ENCODE measurements at regions not wholly inside any gene's neighbourhood (a gene's known extent, or its start where the extent isn't known, plus 50 kb on each side); places are given as distances from the start of the nearest gene placed in this dataset.
A peak's percentile ranks its signal among the peaks of the same experiment; 100 is the strongest.

DNA sequence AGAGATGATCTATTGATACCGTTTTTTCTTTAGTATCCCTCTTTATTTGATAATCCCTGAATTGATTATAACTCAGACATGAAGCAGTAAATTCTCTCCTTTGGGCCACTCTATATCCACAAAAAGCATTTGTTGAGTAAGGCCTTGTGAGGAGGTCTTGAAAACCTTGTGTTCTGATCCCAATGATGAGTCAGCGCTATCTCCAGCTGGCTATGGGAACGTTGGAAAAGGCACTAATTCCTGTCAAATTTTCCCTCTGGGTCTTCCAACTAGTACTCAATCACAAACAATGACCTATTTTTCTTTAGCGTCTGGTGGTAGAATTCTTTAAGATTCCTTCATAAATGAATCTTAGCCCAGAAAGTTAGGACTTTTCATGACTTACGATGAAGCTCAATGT lies 168.4 kb upstream of the LRIG3 start:
- no peak overlapping the region for H2AFZ ChIP-seq (ENCODE audit: low read length)
- H3K9me3 ChIP-seq (ENCODE audit: insufficient read depth, low read depth, low read length) = no peaks in the 10 kb centered on the region

DNA sequence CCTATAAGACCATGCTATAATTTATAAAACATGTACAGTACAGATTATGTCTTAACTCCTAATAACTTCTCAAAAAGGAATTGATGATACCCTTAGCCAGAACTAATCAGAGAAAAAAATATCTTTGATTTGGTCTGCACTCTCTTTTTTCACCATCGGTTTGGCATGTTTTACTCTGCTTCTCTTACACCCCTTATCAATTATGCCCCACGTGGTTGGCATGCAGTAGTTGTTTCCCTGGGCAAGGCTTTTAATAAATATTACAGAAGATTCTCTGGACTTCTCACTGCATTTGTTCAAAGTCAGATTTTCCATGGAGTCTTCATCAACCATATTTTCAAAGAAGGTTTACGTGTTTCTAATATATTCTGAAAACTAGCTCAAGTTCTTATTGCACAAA lies 167.4 kb upstream of the LRIG3 start:
- H3K9me3 ChIP-seq (ENCODE audit: insufficient read depth, low read depth, low read length) = no peaks in the 10 kb centered on the region
- no peak overlapping the region for H3K4me2 ChIP-seq (ENCODE audit: low read depth, low read length, poor library complexity, severe bottlenecking)
- H3K4me3 ChIP-seq (ENCODE audit: low read length, poor library complexity, severe bottlenecking) = no peak overlapping the region
- H3K27me3 ChIP-seq (ENCODE audit: insufficient read depth, low read length, poor library complexity, severe bottlenecking) = no peaks in the 10 kb centered on the region
- no peaks in the 10 kb centered on the region for H4K20me1 ChIP-seq (ENCODE audit: insufficient read depth, low read length, poor library complexity, severe bottlenecking)
- no peaks in the 10 kb centered on the region for H3K9me2 ChIP-seq (replicated peaks; ENCODE audit: low read depth, low read length)
- H3K79me2 ChIP-seq (ENCODE audit: insufficient read depth, low read length) = no peaks in the 10 kb centered on the region
- H3K4me1 ChIP-seq (ENCODE audit: insufficient read depth, low read length, poor library complexity, severe bottlenecking) = no peaks in the 10 kb centered on the region
- H3K9ac ChIP-seq (ENCODE audit: low read depth, low read length, poor library complexity, severe bottlenecking) = no peak overlapping the region
- no peak overlapping the region for H2AFZ ChIP-seq (ENCODE audit: low read length)
- no peaks in the 10 kb centered on the region for H3K36me3 ChIP-seq (ENCODE audit: insufficient read depth, low read length)
- H3F3A ChIP-seq (ENCODE audit: low read depth) = no peaks in the 10 kb centered on the region
- no peak for TF ChIP-seq EZH2phosphoT487 (IDR thresholded peaks at IDR 0.05; ENCODE audit: borderline replicate concordance)
- TF ChIP-seq, protein P1, sequence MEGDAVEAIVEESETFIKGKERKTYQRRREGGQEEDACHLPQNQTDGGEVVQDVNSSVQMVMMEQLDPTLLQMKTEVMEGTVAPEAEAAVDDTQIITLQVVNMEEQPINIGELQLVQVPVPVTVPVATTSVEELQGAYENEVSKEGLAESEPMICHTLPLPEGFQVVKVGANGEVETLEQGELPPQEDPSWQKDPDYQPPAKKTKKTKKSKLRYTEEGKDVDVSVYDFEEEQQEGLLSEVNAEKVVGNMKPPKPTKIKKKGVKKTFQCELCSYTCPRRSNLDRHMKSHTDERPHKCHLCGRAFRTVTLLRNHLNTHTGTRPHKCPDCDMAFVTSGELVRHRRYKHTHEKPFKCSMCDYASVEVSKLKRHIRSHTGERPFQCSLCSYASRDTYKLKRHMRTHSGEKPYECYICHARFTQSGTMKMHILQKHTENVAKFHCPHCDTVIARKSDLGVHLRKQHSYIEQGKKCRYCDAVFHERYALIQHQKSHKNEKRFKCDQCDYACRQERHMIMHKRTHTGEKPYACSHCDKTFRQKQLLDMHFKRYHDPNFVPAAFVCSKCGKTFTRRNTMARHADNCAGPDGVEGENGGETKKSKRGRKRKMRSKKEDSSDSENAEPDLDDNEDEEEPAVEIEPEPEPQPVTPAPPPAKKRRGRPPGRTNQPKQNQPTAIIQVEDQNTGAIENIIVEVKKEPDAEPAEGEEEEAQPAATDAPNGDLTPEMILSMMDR (conservative IDR thresholded peaks at IDR 0.05; ENCODE audit: low read length) = no peak

More for the DNA sequence above, 168.4 kb upstream of the LRIG3 start:
- no peaks in the 10 kb centered on the region for H3K9me2 ChIP-seq (replicated peaks; ENCODE audit: low read depth, low read length)
- no peak overlapping the region for H3K4me2 ChIP-seq (ENCODE audit: low read depth, low read length, poor library complexity, severe bottlenecking)
- H3K9ac ChIP-seq (ENCODE audit: low read depth, low read length, poor library complexity, severe bottlenecking) = no peak overlapping the region
- H3K4me3 ChIP-seq (ENCODE audit: low read length, poor library complexity, severe bottlenecking) = no peak overlapping the region
- H3K79me2 ChIP-seq (ENCODE audit: insufficient read depth, low read length) = no peaks in the 10 kb centered on the region
- no peaks in the 10 kb centered on the region for H3K4me1 ChIP-seq (ENCODE audit: insufficient read depth, low read length, poor library complexity, severe bottlenecking)
- H3K36me3 ChIP-seq (ENCODE audit: insufficient read depth, low read length) = no peaks in the 10 kb centered on the region
- TF ChIP-seq, protein P1 (conservative IDR thresholded peaks at IDR 0.05; ENCODE audit: low read length) = no peak
- TF ChIP-seq EZH2phosphoT487 (IDR thresholded peaks at IDR 0.05; ENCODE audit: borderline replicate concordance) = no peak
- no peaks in the 10 kb centered on the region for H3K27me3 ChIP-seq (ENCODE audit: insufficient read depth, low read length, poor library complexity, severe bottlenecking)
- no peaks in the 10 kb centered on the region for H3F3A ChIP-seq (ENCODE audit: low read depth)
- no peaks in the 10 kb centered on the region for H4K20me1 ChIP-seq (ENCODE audit: insufficient read depth, low read length, poor library complexity, severe bottlenecking)

DNA sequence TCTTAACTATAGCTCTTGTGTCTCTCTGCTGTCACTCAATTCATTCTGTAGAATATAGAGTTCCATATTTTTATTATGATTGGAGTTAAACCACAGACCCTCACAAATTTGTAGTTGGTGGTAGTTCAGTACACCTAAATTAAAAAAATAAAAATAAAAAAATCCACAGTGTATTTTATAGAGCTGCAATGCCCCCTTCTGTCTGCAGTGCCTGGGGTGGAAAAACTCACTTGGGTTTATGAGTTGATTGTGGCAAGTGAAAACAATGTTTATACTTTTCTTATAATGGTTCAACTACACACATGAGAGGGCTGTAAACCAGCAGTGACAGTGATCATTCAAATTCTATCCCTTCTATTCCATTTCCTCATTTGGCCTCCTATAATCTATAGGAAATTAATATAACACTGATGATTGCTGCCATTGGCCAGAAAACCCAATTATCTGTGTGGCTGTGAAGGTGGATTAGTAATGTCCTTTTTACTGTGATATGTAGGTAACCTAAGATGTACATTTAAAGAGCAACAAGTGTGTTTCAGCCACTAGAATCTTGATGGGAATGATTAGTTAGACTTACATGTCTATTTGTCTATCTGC lies 166.9 kb upstream of the LRIG3 start:
- H3K4me2 ChIP-seq (ENCODE audit: low read depth, low read length, poor library complexity, severe bottlenecking) = no peak overlapping the region
- H3K9me3 ChIP-seq (ENCODE audit: insufficient read depth, low read depth, low read length) = no peaks in the 10 kb centered on the region
- no peaks in the 10 kb centered on the region for H4K20me1 ChIP-seq (ENCODE audit: insufficient read depth, low read length, poor library complexity, severe bottlenecking)
- H3F3A ChIP-seq (ENCODE audit: low read depth) = no peaks in the 10 kb centered on the region
- H3K27me3 ChIP-seq (ENCODE audit: insufficient read depth, low read length, poor library complexity, severe bottlenecking) = no peaks in the 10 kb centered on the region
- TF ChIP-seq, protein P1 (conservative IDR thresholded peaks at IDR 0.05; ENCODE audit: low read length) = peak; percentile 43; the same call in 1 of the 2 replicates
- TF ChIP-seq EZH2phosphoT487 (IDR thresholded peaks at IDR 0.05; ENCODE audit: borderline replicate concordance) = no peak
- no peaks in the 10 kb centered on the region for H3K9me2 ChIP-seq (replicated peaks; ENCODE audit: low read depth, low read length)
- H2AFZ ChIP-seq (ENCODE audit: low read length) = no peak overlapping the region
- H3K79me2 ChIP-seq (ENCODE audit: insufficient read depth, low read length) = no peaks in the 10 kb centered on the region
- no peak overlapping the region for H3K4me3 ChIP-seq (ENCODE audit: low read length, poor library complexity, severe bottlenecking)
- no peaks in the 10 kb centered on the region for H3K4me1 ChIP-seq (ENCODE audit: insufficient read depth, low read length, poor library complexity, severe bottlenecking)
- H3K36me3 ChIP-seq (ENCODE audit: insufficient read depth, low read length) = no peaks in the 10 kb centered on the region
- no peak overlapping the region for H3K9ac ChIP-seq (ENCODE audit: low read depth, low read length, poor library complexity, severe bottlenecking)
